Choroid plexus epithelial cell (primary cell): ENCODE measurements at regions not wholly inside any gene's neighbourhood (a gene's known extent, or its start where the extent isn't known, plus 50 kb on each side); places are given as distances from the start of the nearest gene placed in this dataset.

Experiments
- DNase-seq: peaks from one replicate; pipeline ENCODE4 v3.0.0-alpha.2; 2010; ENCODE audit warnings: low read depth
- H3K4me3 ChIP-seq: 2 replicates; pipeline ENCODE4 v1.5.1; 2011; ENCODE audit warnings: low read depth, mild to moderate bottlenecking, control low read depth, low read length, moderate library complexity
- CTCF ChIP-seq: conservative IDR thresholded peaks from 2 replicates; pipeline ENCODE4 v1.5.1; 2011; ENCODE audit warnings: low read depth, mild to moderate bottlenecking, control low read depth, inconsistent platforms, low read length, moderate library complexity

- no peak overlapping the region for H3K4me3 ChIP-seq
- no peak for TF ChIP-seq CTCF
- no peak for DNase-seq
Observed at GRCh38 chr10:117668327-117669008, 125.9 kb downstream of the EMX2 start.

- no peak for DNase-seq
- no peak for TF ChIP-seq CTCF
- H3K4me3 ChIP-seq, result no peak overlapping the region
Observed at GRCh38 chr10:117669122-117669521, 126.6 kb downstream of the EMX2 start.

GRCh38 chr10:117670116-117670904 lies 127.8 kb downstream of the EMX2 start:
- no peak for TF ChIP-seq CTCF
- no peak for DNase-seq
- H3K4me3 ChIP-seq, result no peak overlapping the region

- no peak for TF ChIP-seq CTCF
- no peak for DNase-seq
- H3K4me3 ChIP-seq, result no peak overlapping the region
Observed at GRCh38 chr10:117673230-117674010, 130.9 kb downstream of the EMX2 start.

- DNase-seq, result no peak
- no peak for TF ChIP-seq CTCF
- H3K4me3 ChIP-seq, result no peak overlapping the region
Observed at GRCh38 chr10:117674201-117674600, 131.7 kb downstream of the EMX2 start.

- H3K4me3 ChIP-seq, result no peak overlapping the region
- no peak for TF ChIP-seq CTCF
- no peak for DNase-seq
Observed at GRCh38 chr10:117674646-117675045, 132.1 kb downstream of the EMX2 start.
